ENCODE measurements at regions not wholly inside any gene's neighbourhood (a gene's known extent, or its start where the extent isn't known, plus 50 kb on each side); places are given as distances from the start of the nearest gene placed in this dataset.

DNA sequence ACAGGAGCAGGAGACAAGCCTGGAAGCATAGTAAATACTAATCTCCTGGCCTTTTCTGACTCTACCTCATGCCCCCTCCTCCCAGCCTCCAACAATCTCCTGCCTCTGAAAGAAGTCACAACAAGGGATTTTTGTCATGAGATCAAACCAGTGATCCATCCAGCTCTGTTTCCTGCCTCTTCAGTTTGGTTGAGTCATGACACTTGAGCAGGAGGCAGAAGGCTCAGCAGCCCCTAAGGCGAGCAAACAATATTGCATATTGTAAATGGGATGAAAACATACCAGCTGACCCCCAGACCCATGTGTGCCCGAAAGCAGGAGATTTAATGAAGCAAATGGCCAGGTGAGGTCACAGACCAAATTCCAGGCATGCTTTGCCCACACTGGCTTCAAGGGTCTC is 272.8 kb downstream of the GAS1 start:
- Histone ChIP-seq H2AFZ (ENCODE audit: low read depth, low read length, severe bottlenecking) (no peak overlapping the region), H3F3A (ENCODE audit: insufficient read depth) (no peaks in the 10 kb centered on the region), H3K9me3 (ENCODE audit: insufficient read depth, low read length) (0 out of 2 replicates have a peak, but pooled peaks cover 3% of the 10 kb centered on the region), H3K27me3 (ENCODE audit: low read length) (no peaks in the 10 kb centered on the region), H3K4me3 (ENCODE audit: insufficient read depth, low read length, poor library complexity, severe bottlenecking) (no peak overlapping the region), H3K79me2 (ENCODE audit: insufficient read depth, low read length) (no peaks in the 10 kb centered on the region), H3K9ac (ENCODE audit: low read length) (no peak overlapping the region), H3K36me3 (ENCODE audit: low read length) (no peaks in the 10 kb centered on the region), H4K20me1 (ENCODE audit: low read depth, low read length) (no peaks in the 10 kb centered on the region), H3K4me2 (ENCODE audit: low read depth, low read length, poor library complexity, severe bottlenecking) (no peak overlapping the region), H3K9me2 (replicated peaks; ENCODE audit: insufficient read depth, low read length) (no peaks in the 10 kb centered on the region), H3K27ac (ENCODE audit: low read depth, low read length) (no peak overlapping the region)
- TF ChIP-seq CTCF (IDR thresholded peaks at IDR 0.05; ENCODE audit: insufficient read depth, low read length, poor library complexity, severe bottlenecking) (no peak), EZH2phosphoT487 (conservative IDR thresholded peaks at IDR 0.05; ENCODE audit: low read length) (no peak)

DNA sequence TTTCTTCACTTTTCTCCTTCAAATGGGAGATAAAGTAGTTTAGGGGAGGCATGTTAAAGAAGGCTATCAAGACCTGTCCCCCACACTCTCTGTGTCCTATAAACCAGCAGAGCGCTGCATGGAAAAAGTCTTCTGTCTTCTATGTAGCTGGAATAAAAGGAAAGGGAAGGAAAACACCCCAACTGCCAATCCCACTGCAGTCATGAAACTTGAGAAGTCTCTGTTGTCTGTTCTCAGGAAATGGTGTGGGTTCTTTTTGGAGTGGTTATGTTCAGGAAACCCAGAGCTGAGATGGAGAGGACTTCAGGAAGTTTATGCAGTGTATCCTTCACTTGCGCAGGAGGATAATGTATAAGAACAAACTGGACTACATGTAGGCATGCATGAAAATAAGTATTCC is 274.3 kb downstream of the GAS1 start:
- H3K79me2 ChIP-seq (ENCODE audit: insufficient read depth, low read length) = no peaks in the 10 kb centered on the region
- H2AFZ ChIP-seq (ENCODE audit: low read depth, low read length, severe bottlenecking) = no peak overlapping the region
- no peak overlapping the region for H3K27ac ChIP-seq (ENCODE audit: low read depth, low read length)
- H4K20me1 ChIP-seq (ENCODE audit: low read depth, low read length) = no peaks in the 10 kb centered on the region
- H3K9ac ChIP-seq (ENCODE audit: low read length) = no peak overlapping the region
- no peaks in the 10 kb centered on the region for H3K36me3 ChIP-seq (ENCODE audit: low read length)
- no peaks in the 10 kb centered on the region for H3K27me3 ChIP-seq (ENCODE audit: low read length)
- H3K9me2 ChIP-seq (replicated peaks; ENCODE audit: insufficient read depth, low read length) = no peaks in the 10 kb centered on the region
- no peaks in the 10 kb centered on the region for H3F3A ChIP-seq (ENCODE audit: insufficient read depth)
- no peak overlapping the region for H3K4me2 ChIP-seq (ENCODE audit: low read depth, low read length, poor library complexity, severe bottlenecking)
- TF ChIP-seq CTCF (IDR thresholded peaks at IDR 0.05; ENCODE audit: insufficient read depth, low read length, poor library complexity, severe bottlenecking) = no peak
- TF ChIP-seq EZH2phosphoT487 (conservative IDR thresholded peaks at IDR 0.05; ENCODE audit: low read length) = no peak
- no peak overlapping the region for H3K4me3 ChIP-seq (ENCODE audit: insufficient read depth, low read length, poor library complexity, severe bottlenecking)
- 0 out of 2 replicates have a peak, but pooled peaks cover 3% of the 10 kb centered on the region for H3K9me3 ChIP-seq (ENCODE audit: insufficient read depth, low read length)

DNA sequence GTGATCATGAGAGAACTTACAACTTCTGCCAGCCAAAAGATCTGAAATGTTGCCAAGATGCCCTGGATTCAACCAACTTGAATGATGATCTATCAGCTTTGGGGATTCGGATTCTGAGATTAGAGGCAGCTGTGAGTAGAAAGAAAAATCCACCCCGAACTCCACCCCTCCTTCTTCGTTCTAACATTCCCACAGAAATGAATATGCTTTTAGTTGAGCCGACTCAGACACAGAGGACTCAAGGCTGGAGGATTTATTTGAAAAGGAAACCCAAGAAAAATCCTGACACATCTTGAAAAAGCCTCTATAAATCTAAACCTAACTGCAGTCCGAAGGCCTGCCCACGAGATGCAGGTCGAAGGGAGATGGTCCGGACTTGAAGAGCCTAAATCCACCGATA is 275.0 kb downstream of the GAS1 start:
- no peak overlapping the region for H3K4me2 ChIP-seq (ENCODE audit: low read depth, low read length, poor library complexity, severe bottlenecking)
- H3K27me3 ChIP-seq (ENCODE audit: low read length) = no peaks in the 10 kb centered on the region
- H3K27ac ChIP-seq (ENCODE audit: low read depth, low read length) = no peak overlapping the region
- no peak overlapping the region for H2AFZ ChIP-seq (ENCODE audit: low read depth, low read length, severe bottlenecking)
- H3K36me3 ChIP-seq (ENCODE audit: low read length) = no peaks in the 10 kb centered on the region
- H3K9me2 ChIP-seq (replicated peaks; ENCODE audit: insufficient read depth, low read length) = no peaks in the 10 kb centered on the region
- H4K20me1 ChIP-seq (ENCODE audit: low read depth, low read length) = no peaks in the 10 kb centered on the region
- H3K9ac ChIP-seq (ENCODE audit: low read length) = no peak overlapping the region
- 0 out of 2 replicates have a peak, but pooled peaks cover 3% of the 10 kb centered on the region for H3K9me3 ChIP-seq (ENCODE audit: insufficient read depth, low read length)
- H3K79me2 ChIP-seq (ENCODE audit: insufficient read depth, low read length) = no peaks in the 10 kb centered on the region
- H3K4me3 ChIP-seq (ENCODE audit: insufficient read depth, low read length, poor library complexity, severe bottlenecking) = no peak overlapping the region
- H3F3A ChIP-seq (ENCODE audit: insufficient read depth) = no peaks in the 10 kb centered on the region
- no peak for TF ChIP-seq EZH2phosphoT487 (conservative IDR thresholded peaks at IDR 0.05; ENCODE audit: low read length)
- no peak for TF ChIP-seq CTCF (IDR thresholded peaks at IDR 0.05; ENCODE audit: insufficient read depth, low read length, poor library complexity, severe bottlenecking)
